Omental fat pad (tissue), 3 donors: ENCODE measurements at regions not wholly inside any gene's neighbourhood (a gene's known extent, or its start where the extent isn't known, plus 50 kb on each side); places are given as distances from the start of the nearest gene placed in this dataset.
A peak's percentile ranks its signal among the peaks of the same experiment; 100 is the strongest.

Experiments
- ATAC-seq: fragments of 150-250 bp; one replicate; pipeline ENCODE4 v1.9.1; 2016; ENCODE audit warnings: mild to moderate bottlenecking, moderate library complexity; ENCODE audit not compliant: low FRiP score
- DNase-seq: peaks from one replicate; pipeline ENCODE4 v3.0.0-alpha.2; 2019; ENCODE audit warnings: low spot score
- TF ChIP-seq, protein P1 (sequence below), 3 donors: fragments of 450-650 bp; IDR thresholded peaks; one replicate each; pipeline ENCODE4 v1.5.1; 2016 to 2017; ENCODE audit warnings: antibody characterized with exemption in 3 of 3, mild to moderate bottlenecking in 3 of 3, moderate library complexity in 2 of 3

DNA sequence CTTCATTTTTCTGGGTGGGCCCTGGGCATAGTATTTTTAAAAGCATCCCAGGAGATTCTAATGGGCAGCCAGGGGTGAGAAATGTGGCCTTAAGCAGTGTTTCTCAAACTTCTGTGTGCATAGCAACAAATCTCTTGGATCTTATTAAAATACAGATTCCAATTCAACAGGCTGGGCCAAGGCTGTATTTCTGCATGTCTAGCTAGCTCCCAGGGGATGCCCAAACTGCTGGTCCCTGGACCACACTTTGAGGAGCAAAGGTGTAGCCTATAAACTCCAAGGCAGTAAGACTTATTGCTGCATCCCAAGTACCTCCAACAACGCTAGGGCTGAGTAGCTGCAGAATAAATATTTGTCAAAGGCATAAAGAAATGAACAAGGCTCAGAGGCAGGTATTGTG lies 292.9 kb upstream of the ZMIZ1 start:
- ATAC-seq (no peak), DNase-seq (no peak)
- TF ChIP-seq, protein P1, sequence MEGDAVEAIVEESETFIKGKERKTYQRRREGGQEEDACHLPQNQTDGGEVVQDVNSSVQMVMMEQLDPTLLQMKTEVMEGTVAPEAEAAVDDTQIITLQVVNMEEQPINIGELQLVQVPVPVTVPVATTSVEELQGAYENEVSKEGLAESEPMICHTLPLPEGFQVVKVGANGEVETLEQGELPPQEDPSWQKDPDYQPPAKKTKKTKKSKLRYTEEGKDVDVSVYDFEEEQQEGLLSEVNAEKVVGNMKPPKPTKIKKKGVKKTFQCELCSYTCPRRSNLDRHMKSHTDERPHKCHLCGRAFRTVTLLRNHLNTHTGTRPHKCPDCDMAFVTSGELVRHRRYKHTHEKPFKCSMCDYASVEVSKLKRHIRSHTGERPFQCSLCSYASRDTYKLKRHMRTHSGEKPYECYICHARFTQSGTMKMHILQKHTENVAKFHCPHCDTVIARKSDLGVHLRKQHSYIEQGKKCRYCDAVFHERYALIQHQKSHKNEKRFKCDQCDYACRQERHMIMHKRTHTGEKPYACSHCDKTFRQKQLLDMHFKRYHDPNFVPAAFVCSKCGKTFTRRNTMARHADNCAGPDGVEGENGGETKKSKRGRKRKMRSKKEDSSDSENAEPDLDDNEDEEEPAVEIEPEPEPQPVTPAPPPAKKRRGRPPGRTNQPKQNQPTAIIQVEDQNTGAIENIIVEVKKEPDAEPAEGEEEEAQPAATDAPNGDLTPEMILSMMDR (IDR thresholded peaks at IDR 0.05) = no peak

DNA sequence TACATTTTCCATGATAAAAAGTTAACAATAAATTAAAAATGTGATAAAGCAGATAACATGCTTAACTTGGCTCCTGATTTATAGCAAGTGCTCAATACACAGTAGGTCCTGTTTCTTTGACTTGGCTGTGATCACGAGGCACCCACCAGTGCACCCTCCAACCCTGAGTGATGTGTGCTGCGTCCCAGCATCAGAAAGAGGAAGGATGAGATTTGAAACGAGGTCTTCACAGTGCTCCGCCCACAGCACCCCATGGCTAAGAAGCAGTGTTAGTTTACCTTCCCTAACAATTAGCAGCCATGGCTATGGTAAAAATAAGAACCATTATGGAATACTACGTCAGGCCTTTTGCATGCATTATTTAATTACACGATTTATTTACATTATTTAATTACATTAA lies 292.0 kb upstream of the ZMIZ1 start:
- ATAC-seq = no peak
- peak; percentile 9 for DNase-seq
- TF ChIP-seq, protein P1 (IDR thresholded peaks at IDR 0.05) = no peak

DNA sequence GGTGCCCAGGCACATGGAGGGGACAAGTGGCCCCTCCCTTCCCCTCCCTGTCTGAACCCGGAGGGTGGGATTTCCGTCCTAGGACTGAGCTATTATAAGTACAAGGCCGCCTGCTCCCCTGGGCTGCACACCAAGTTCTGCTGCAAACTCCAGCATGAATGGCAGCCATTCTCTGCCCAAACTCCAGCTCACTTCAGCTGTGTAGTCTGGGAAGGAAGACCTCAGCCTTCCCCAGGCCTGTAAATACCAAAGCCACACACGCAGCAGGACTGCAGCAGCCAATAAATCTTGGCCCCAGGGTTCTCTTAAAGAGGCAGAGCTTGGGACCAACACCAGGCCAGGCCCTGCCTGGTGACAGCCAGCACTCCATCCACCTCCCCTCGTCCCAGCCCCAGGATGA lies 291.3 kb upstream of the ZMIZ1 start:
- ATAC-seq (no peak), DNase-seq (peak; percentile 16)
- TF ChIP-seq, protein P1 (IDR thresholded peaks at IDR 0.05) = no peak

DNA sequence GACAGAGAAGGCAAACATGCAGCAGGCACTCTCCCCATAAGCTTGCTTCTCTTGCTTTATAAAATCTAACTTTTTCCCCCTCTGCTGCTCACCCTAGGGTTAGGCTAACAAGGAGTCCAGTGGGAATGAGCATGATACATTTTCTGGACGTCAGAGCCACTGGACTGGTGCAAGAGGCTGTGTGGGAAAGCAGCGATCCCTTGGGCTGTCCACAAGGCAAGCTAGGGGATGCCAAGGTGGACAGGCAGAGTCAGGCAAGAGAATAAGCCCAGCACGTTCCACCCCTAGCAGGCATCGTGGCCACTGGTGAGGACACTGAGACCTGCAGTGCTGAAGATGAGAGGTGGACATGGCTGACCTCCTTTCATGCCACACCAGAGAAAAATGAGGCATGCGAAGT lies 290.9 kb upstream of the ZMIZ1 start:
- DNase-seq = peak; percentile 3
- TF ChIP-seq, protein P1 (IDR thresholded peaks at IDR 0.05) = no peak
- ATAC-seq = no peak

DNA sequence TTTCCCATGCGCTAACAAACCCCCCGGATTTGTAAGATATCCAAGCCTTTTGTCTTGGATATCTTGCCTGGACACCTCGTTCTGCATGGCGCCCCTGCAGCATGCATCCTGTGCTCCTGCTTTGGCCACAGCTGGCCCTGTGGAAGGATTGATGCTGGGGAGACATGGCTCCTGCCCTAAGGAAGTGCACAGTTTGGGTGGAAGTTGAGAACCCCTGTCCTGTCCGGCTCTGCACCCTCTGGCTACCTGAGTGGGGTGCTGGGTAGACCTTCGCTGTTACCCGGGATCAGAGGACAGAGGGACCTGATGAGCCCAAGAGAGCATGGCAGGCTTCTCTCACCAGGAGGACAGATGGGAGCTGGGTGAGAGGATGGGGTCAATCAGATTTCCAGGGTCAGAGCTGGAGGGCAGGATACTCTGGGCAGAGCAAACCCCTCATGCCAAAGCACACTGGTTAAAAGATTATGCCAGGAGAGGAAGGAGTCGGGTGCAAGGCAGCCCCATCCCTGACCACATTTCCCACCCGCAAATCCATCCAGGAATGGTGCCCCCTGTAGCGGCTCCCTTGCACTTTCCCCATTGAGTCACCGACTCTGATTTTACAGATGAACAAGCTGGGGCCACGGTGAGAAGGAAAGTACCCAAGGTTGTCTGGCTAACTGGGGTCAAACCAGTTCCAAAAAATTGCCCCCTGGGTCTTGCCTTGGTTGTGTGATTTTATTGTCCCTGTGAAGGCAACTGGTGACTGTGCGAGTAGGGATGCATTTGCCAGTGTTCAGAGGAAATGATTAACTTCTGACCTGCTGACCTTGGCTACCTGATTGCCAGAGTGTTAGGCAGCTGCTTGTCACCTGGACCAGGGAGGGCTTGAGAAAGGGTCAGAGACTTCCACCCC lies 290.1 kb upstream of the ZMIZ1 start:
- ATAC-seq (no peak), DNase-seq (no peak)
- TF ChIP-seq, protein P1 (IDR thresholded peaks at IDR 0.05) = no peak

DNA sequence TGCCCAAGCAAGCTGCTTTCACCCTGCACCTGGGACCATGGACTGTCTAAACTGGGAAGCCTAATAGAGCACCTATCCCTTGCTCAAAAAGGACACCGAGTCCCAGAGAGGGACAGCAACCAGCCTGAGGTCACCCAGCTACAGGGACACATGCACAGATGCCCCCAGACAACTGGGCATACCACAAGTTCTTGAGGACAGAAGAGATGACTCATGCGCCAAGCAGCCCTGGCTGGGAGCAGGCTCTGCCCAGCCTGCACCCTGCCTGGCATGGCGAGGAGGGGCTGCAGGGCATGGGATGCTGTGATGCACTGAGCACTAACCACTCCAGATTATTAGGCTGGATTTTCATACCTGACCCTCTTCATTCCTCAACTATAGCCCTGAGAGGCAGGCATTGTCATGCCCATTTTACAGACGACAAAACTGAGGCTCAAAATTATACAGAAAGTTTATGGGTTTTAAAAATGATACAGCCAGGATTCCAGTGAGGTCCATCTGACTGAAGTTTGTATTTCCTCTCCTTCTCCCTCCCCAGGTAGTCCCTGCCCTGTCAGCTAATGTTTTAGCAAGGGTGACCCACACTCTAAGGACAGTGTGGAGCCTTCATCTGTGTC lies 289.3 kb upstream of the ZMIZ1 start:
- TF ChIP-seq, protein P1 (IDR thresholded peaks at IDR 0.05) = no peak
- ATAC-seq (no peak), DNase-seq (peak; percentile 6)

DNA sequence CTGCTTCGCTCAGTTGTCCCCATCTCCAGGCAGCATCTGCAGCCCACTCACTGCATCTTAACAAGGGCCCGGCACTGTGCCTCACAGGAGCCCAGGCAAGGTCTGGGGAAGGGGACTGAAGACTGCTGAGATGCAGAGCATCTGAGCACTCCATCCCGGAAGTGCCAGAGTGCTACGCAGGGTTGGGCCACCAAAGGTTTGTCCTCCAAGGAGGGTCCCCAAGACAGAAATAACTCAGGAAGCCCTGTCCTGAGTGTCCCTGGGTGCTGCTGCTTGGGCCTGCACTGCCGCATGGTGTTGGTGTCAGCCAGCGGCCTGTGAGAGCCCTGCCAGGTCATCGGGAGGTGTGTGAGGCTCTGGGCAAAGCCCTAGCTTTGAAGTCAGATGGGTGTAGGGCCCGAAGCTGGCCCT lies 288.2 kb upstream of the ZMIZ1 start:
- DNase-seq = no peak
- ATAC-seq = no peak

More for the DNA sequence above, 288.2 kb upstream of the ZMIZ1 start:
- TF ChIP-seq, protein P1 (IDR thresholded peaks at IDR 0.05) = no peak
